ENCODE measurements at regions not wholly inside any gene's neighbourhood (a gene's known extent, or its start where the extent isn't known, plus 50 kb on each side); places are given as distances from the start of the nearest gene placed in this dataset.

- DNase-seq (ENCODE audit: low read depth) = no peak
- TF ChIP-seq CTCF (conservative IDR thresholded peaks at IDR 0.05; ENCODE audit: low read depth, low read length) = no peak
- H3K4me3 ChIP-seq (ENCODE audit: low read length) = no peak overlapping the region
Observed at GRCh38 chr5:158099571-158100105, 240.7 kb upstream of the CLINT1 start.

GRCh38 chr5:158096835-158097234, 237.9 kb upstream of the CLINT1 start:
- H3K4me3 ChIP-seq (ENCODE audit: low read length) = no peak overlapping the region
- DNase-seq (ENCODE audit: low read depth) = no peak
- TF ChIP-seq CTCF (conservative IDR thresholded peaks at IDR 0.05; ENCODE audit: low read depth, low read length) = no peak

- DNase-seq (ENCODE audit: low read depth) = no peak
- H3K4me3 ChIP-seq (ENCODE audit: low read length) = no peak overlapping the region
Observed at GRCh38 chr5:158086856-158087255, 227.9 kb upstream of the CLINT1 start.

GRCh38 chr5:158084292-158084691, 225.3 kb upstream of the CLINT1 start:
- H3K4me3 ChIP-seq (ENCODE audit: low read length) = no peak overlapping the region
- DNase-seq (ENCODE audit: low read depth) = no peak
- TF ChIP-seq CTCF (conservative IDR thresholded peaks at IDR 0.05; ENCODE audit: low read depth, low read length) = no peak

More at GRCh38 chr5:158086856-158087255, 227.9 kb upstream of the CLINT1 start:
- TF ChIP-seq CTCF (conservative IDR thresholded peaks at IDR 0.05; ENCODE audit: low read depth, low read length) = no peak

- no peak for TF ChIP-seq CTCF (conservative IDR thresholded peaks at IDR 0.05; ENCODE audit: low read depth, low read length)
- H3K4me3 ChIP-seq (ENCODE audit: low read length) = no peak overlapping the region
- no peak for DNase-seq (ENCODE audit: low read depth)
Observed at GRCh38 chr5:158082696-158083287, 223.8 kb upstream of the CLINT1 start.

GRCh38 chr5:158080112-158080511, 221.2 kb upstream of the CLINT1 start:
- TF ChIP-seq CTCF (conservative IDR thresholded peaks at IDR 0.05; ENCODE audit: low read depth, low read length) = no peak
- no peak overlapping the region for H3K4me3 ChIP-seq (ENCODE audit: low read length)
- no peak for DNase-seq (ENCODE audit: low read depth)

GRCh38 chr5:158079097-158079496, 220.2 kb upstream of the CLINT1 start:
- TF ChIP-seq CTCF (conservative IDR thresholded peaks at IDR 0.05; ENCODE audit: low read depth, low read length) = no peak
- H3K4me3 ChIP-seq (ENCODE audit: low read length) = no peak overlapping the region
- no peak for DNase-seq (ENCODE audit: low read depth)

All from retinal pigment epithelial cell (primary cell).